ENCODE measurements at regions not wholly inside any gene's neighbourhood (a gene's known extent, or its start where the extent isn't known, plus 50 kb on each side); places are given as distances from the start of the nearest gene placed in this dataset.

DNA sequence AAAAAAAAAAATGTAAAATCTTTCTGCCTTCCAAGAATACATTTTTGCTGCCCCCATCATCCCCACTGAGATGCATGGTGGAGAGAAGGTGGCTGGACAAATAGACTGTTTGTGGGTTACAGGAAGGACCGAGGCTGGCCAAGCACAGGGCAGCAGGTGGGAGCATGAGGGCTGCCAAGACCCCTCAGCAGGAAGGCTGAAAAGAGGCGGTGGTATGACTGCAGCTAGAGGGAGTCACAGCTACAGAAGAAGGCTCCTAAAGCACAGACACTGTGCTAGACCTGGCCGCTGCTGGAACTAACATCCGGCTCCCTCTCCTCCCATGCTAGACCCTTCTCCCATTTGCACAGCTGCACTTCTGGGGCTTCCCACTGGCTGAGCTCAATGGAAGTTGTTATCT, 289.6 kb downstream of the TCERG1L start:
- TF ChIP-seq, protein P1, sequence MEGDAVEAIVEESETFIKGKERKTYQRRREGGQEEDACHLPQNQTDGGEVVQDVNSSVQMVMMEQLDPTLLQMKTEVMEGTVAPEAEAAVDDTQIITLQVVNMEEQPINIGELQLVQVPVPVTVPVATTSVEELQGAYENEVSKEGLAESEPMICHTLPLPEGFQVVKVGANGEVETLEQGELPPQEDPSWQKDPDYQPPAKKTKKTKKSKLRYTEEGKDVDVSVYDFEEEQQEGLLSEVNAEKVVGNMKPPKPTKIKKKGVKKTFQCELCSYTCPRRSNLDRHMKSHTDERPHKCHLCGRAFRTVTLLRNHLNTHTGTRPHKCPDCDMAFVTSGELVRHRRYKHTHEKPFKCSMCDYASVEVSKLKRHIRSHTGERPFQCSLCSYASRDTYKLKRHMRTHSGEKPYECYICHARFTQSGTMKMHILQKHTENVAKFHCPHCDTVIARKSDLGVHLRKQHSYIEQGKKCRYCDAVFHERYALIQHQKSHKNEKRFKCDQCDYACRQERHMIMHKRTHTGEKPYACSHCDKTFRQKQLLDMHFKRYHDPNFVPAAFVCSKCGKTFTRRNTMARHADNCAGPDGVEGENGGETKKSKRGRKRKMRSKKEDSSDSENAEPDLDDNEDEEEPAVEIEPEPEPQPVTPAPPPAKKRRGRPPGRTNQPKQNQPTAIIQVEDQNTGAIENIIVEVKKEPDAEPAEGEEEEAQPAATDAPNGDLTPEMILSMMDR (optimal IDR thresholded peaks at IDR 0.05 in 1 of 3, IDR thresholded peaks at IDR 0.05 in 1 of 3, conservative IDR thresholded peaks at IDR 0.05 in 1 of 3; ENCODE audit: extremely low read depth in 1 of 3, insufficient read depth in 2 of 3, low read length in 3 of 3): no peak
- TF ChIP-seq EZH2 (IDR thresholded peaks at IDR 0.05; ENCODE audit: low read length): no peak
